Ascending aorta (tissue), 2 donors: ENCODE measurements at regions not wholly inside any gene's neighbourhood (a gene's known extent, or its start where the extent isn't known, plus 50 kb on each side); places are given as distances from the start of the nearest gene placed in this dataset.

ENCODE experiments used
- DNase-seq, 2 donors: peaks; one replicate each; pipeline ENCODE4 v3.0.0-alpha.2; 2019; ENCODE audit warnings: low spot score in 2 of 2
- H3K27ac ChIP-seq, 2 donors: fragments of 200-600 bp; sonication (generic); one replicate each; pipeline ENCODE4 v1.5.1; 2016 to 2017; ENCODE audit warnings: mild to moderate bottlenecking in 1 of 2
- H3K27me3 ChIP-seq: fragments of 200-600 bp; sonication (generic); one replicate; pipeline ENCODE4 v1.5.1; 2017
- H3K36me3 ChIP-seq, 2 donors: fragments of 200-600 bp; sonication (generic); one replicate each; pipeline ENCODE4 v1.5.1; 2016
- H3K4me1 ChIP-seq, 2 donors: fragments of 200-600 bp; sonication (generic); one replicate each; pipeline ENCODE4 v1.5.1; 2016 to 2017; ENCODE audit warnings: mild to moderate bottlenecking in 1 of 2
- H3K4me3 ChIP-seq, 2 donors: fragments of 200-600 bp; sonication (generic); one replicate each; pipeline ENCODE4 v1.5.1; 2016 to 2017; ENCODE audit warnings: mild to moderate bottlenecking in 1 of 2
- H3K9me3 ChIP-seq, 2 donors: fragments of 200-600 bp; sonication (generic); one replicate each; pipeline ENCODE4 v1.5.1; 2016
- CTCF ChIP-seq, 3 experiments: fragments of 200-600 bp in 2 of 3; fragments of 450-650 bp in 1 of 3; sonication (generic) in 2 of 3; IDR thresholded peaks; one replicate each; pipeline ENCODE4 v1.5.1; 2016 to 2019; ENCODE audit warnings: antibody characterized with exemption in 3 of 3, mild to moderate bottlenecking in 1 of 3, moderate library complexity in 1 of 3
- intact Hi-C: fragments of 100-400 bp; cut with DNase I; formaldehyde crosslinking; loops from one replicate; pipeline ENCODE4 v1.15.1; 2023

GRCh38 chr9:109926421-109926869, 146.4 kb downstream of the PALM2AKAP2 start:
- Histone ChIP-seq H3K27ac (no peak overlapping the region), H3K36me3 (peaks cover 21 to 38% of the 10 kb centered on the region in 2 donors), H3K9me3 (no peaks in the 10 kb centered on the region), H3K4me1 (no peaks in the 10 kb centered on the region), H3K27me3 (no peaks in the 10 kb centered on the region), H3K4me3 (no peak overlapping the region)
- TF ChIP-seq CTCF (IDR thresholded peaks at IDR 0.05) = no peak
- no peak for DNase-seq
- intact Hi-C loops = no loop called here

- no peaks in the 10 kb centered on the region for H3K4me1 ChIP-seq
These were observed 151.6 kb downstream of the PALM2AKAP2 start for GRCh38 chr9:109931623-109932022.

GRCh38 chr9:109934136-109934856, 154.3 kb downstream of the PALM2AKAP2 start:
- Histone ChIP-seq H3K27ac (no peak overlapping the region), H3K27me3 (no peaks in the 10 kb centered on the region), H3K36me3 (peaks cover 5 to 6% of the 10 kb centered on the region in 2 donors), H3K4me3 (no peak overlapping the region), H3K9me3 (no peaks in the 10 kb centered on the region), H3K4me1 (no peaks in the 10 kb centered on the region)
- DNase-seq = no peak
- TF ChIP-seq CTCF (IDR thresholded peaks at IDR 0.05) = no peak
- intact Hi-C loops = no loop called here

More at GRCh38 chr9:109931623-109932022, 151.6 kb downstream of the PALM2AKAP2 start:
- no peak for TF ChIP-seq CTCF (IDR thresholded peaks at IDR 0.05)
- Histone ChIP-seq H3K27me3 (no peaks in the 10 kb centered on the region), H3K4me3 (no peak overlapping the region), H3K36me3 (peaks cover 6 to 19% of the 10 kb centered on the region in 2 donors), H3K27ac (no peak overlapping the region), H3K9me3 (no peaks in the 10 kb centered on the region)
- no peak for DNase-seq
- intact Hi-C loops = no loop called here

GRCh38 chr9:109934857-109935215, 154.8 kb downstream of the PALM2AKAP2 start:
- H3K4me3 ChIP-seq = no peak overlapping the region

GRCh38 chr9:109935406-109936087, 155.5 kb downstream of the PALM2AKAP2 start:
- no peak for DNase-seq
- Histone ChIP-seq H3K9me3 (no peaks in the 10 kb centered on the region), H3K27ac (no peak overlapping the region), H3K36me3 (peaks cover 4 to 6% of the 10 kb centered on the region in 2 donors), H3K4me3 (no peak overlapping the region), H3K27me3 (no peaks in the 10 kb centered on the region), H3K4me1 (no peaks in the 10 kb centered on the region)
- no peak for TF ChIP-seq CTCF (IDR thresholded peaks at IDR 0.05)
- intact Hi-C loops = no loop called here

More at GRCh38 chr9:109934857-109935215, 154.8 kb downstream of the PALM2AKAP2 start:
- intact Hi-C loops = no loop called here
- Histone ChIP-seq H3K4me1 (no peaks in the 10 kb centered on the region), H3K27ac (no peak overlapping the region), H3K27me3 (no peaks in the 10 kb centered on the region), H3K9me3 (no peaks in the 10 kb centered on the region), H3K36me3 (peaks cover 4 to 6% of the 10 kb centered on the region in 2 donors)
- DNase-seq = no peak
- no peak for TF ChIP-seq CTCF (IDR thresholded peaks at IDR 0.05)
